WTC11 (cell line): ENCODE measurements at regions not wholly inside any gene's neighbourhood (a gene's known extent, or its start where the extent isn't known, plus 50 kb on each side); places are given as distances from the start of the nearest gene placed in this dataset.

Source experiments
- ATAC-seq: fragments of 200-7000 bp; cut with Tn5 transposase; 2 replicates; pipeline ENCODE4 v1.10.0; 2021; ENCODE audit warnings: mild to moderate bottlenecking, moderate library complexity
- CTCF ChIA-PET: fragments of 300-600 bp; sonication (Branson Sonifier 250); formaldehyde crosslinking; loops from one replicate; lab custom pipeline; 2021; ENCODE audit warnings: antibody characterized with exemption; lab: Charles Lee
- POLR2A ChIA-PET: fragments of 350-600 bp; sonication (Branson Sonifier 250); formaldehyde crosslinking; loops from one replicate; lab custom pipeline; 2021; ENCODE audit warnings: antibody characterized with exemption; lab: Charles Lee
- DNase-seq: peaks from one replicate; pipeline ENCODE4 v3.0.0; 2021; ENCODE audit warnings: low spot score
- H3K27ac Mint-ChIP-seq: 2 replicates; pipeline ENCODE4 v1.8.0; 2021; ENCODE audit warnings: mixed read lengths
- H3K27me3 Mint-ChIP-seq: 2 replicates; pipeline ENCODE4 v1.8.0; 2021; ENCODE audit warnings: low read depth, mild to moderate bottlenecking, moderate library complexity, mixed read lengths
- H3K36me3 Mint-ChIP-seq: 2 replicates; pipeline ENCODE4 v1.8.0; 2021; ENCODE audit warnings: mixed read lengths
- H3K4me1 Mint-ChIP-seq: 2 replicates; pipeline ENCODE4 v1.8.0; 2022; ENCODE audit warnings: mixed read lengths
- H3K4me3 Mint-ChIP-seq: 2 replicates; pipeline ENCODE4 v1.8.0; 2021; ENCODE audit warnings: mild to moderate bottlenecking, moderate library complexity, mixed read lengths
- H3K9me3 Mint-ChIP-seq: 2 replicates; pipeline ENCODE4 v1.8.0; 2021; ENCODE audit warnings: mixed read lengths
- ATF2 ChIP-seq: sonication (generic); formaldehyde crosslinking; IDR thresholded peaks from 2 replicates; pipeline ENCODE4 v1.8.1; 2022; ENCODE audit warnings: low read depth, missing genetic modification reagents, borderline replicate concordance
- CTCF ChIP-seq: fragments of 200-600 bp; IDR thresholded peaks from 2 replicates; pipeline ENCODE4 v1.8.0; 2022; ENCODE audit warnings: antibody characterized with exemption
- E2F5 ChIP-seq: sonication (generic); formaldehyde crosslinking; IDR thresholded peaks from 2 replicates; pipeline ENCODE4 v1.8.1; 2022; ENCODE audit warnings: mild to moderate bottlenecking, moderate library complexity, missing genetic modification reagents
- HMGA2 ChIP-seq: fragments of 250-450 bp; sonication (Bioruptor Pico); IDR thresholded peaks from 2 replicates; pipeline ENCODE4 v1.4.0; 2021; ENCODE audit warnings: mild to moderate bottlenecking, moderate library complexity
- IRF2 ChIP-seq: sonication (generic); formaldehyde crosslinking; IDR thresholded peaks from 2 replicates; pipeline ENCODE4 v1.8.0; 2022; ENCODE audit warnings: low read depth, missing genetic modification reagents, borderline replicate concordance
- NFE2L1 ChIP-seq: sonication (generic); formaldehyde crosslinking; IDR thresholded peaks from 2 replicates; pipeline ENCODE4 v1.8.1; 2023; ENCODE audit warnings: missing genetic modification reagents
- NFYB ChIP-seq: sonication (generic); formaldehyde crosslinking; conservative IDR thresholded peaks from 2 replicates; pipeline ENCODE4 v1.8.0; 2022; ENCODE audit warnings: low read depth, missing genetic modification reagents
- NR2C2 ChIP-seq: sonication (generic); formaldehyde crosslinking; IDR thresholded peaks from 2 replicates; pipeline ENCODE4 v1.8.0; 2022; ENCODE audit warnings: mild to moderate bottlenecking, missing genetic modification reagents
- PREB ChIP-seq: sonication (generic); formaldehyde crosslinking; IDR thresholded peaks from 2 replicates; pipeline ENCODE4 v1.8.1; 2022; ENCODE audit warnings: mild to moderate bottlenecking, missing genetic modification reagents, moderate library complexity, borderline replicate concordance
- SOX15 ChIP-seq: fragments of 250-450 bp; sonication (Bioruptor Pico); IDR thresholded peaks from 2 replicates; pipeline ENCODE4 v1.9.0; 2021; ENCODE audit warnings: mild to moderate bottlenecking
- TEAD4 ChIP-seq: sonication (generic); formaldehyde crosslinking; IDR thresholded peaks from 2 replicates; pipeline ENCODE4 v1.8.0; 2022; ENCODE audit warnings: mild to moderate bottlenecking, missing genetic modification reagents
- USF2 ChIP-seq: sonication (generic); formaldehyde crosslinking; IDR thresholded peaks from 2 replicates; pipeline ENCODE4 v1.8.1; 2023; ENCODE audit warnings: mild to moderate bottlenecking, missing genetic modification reagents, moderate library complexity
- ZBTB43 ChIP-seq: sonication (generic); formaldehyde crosslinking; IDR thresholded peaks from 2 replicates; pipeline ENCODE4 v1.8.1; 2023; ENCODE audit warnings: mild to moderate bottlenecking, missing genetic modification reagents
- ZMAT4 ChIP-seq: fragments of 250-450 bp; sonication (Bioruptor Pico); IDR thresholded peaks from 2 replicates; pipeline ENCODE4 v1.9.0; 2021; ENCODE audit warnings: mild to moderate bottlenecking
- ZNF232 ChIP-seq: sonication (generic); formaldehyde crosslinking; IDR thresholded peaks from 2 replicates; pipeline ENCODE4 v1.8.0; 2022; ENCODE audit warnings: mild to moderate bottlenecking, missing genetic modification reagents
- ZNF416 ChIP-seq: fragments of 250-450 bp; sonication (Bioruptor Pico); IDR thresholded peaks from 2 replicates; pipeline ENCODE4 v1.9.0; 2021; ENCODE audit warnings: mild to moderate bottlenecking, inconsistent platforms
- ZNF532 ChIP-seq: fragments of 250-450 bp; sonication (Bioruptor Pico); IDR thresholded peaks from 2 replicates; pipeline ENCODE4 v1.9.0; 2021; ENCODE audit warnings: mild to moderate bottlenecking, borderline replicate concordance
- ZSCAN18 ChIP-seq: fragments of 250-450 bp; sonication (Bioruptor Pico); IDR thresholded peaks from 2 replicates; pipeline ENCODE4 v2.1.2; 2022; ENCODE audit warnings: mild to moderate bottlenecking, moderate library complexity

GRCh38 chrX:45956191-45956870, 588.9 kb downstream of the ZNF674 start:
- ChIA-PET POLR2A (no interaction called here), CTCF (no interaction called here)
- ATAC-seq (no peak), DNase-seq (no peak)
- 0 out of 2 replicates have a peak, but pooled peaks cover 7% of the 10 kb centered on the region for H3K9me3 Mint-ChIP-seq
- H3K4me1 Mint-ChIP-seq = peaks cover 6% of the 10 kb centered on the region
- no peak overlapping the region for H3K27ac Mint-ChIP-seq
- no peaks in the 10 kb centered on the region for H3K36me3 Mint-ChIP-seq
- no peak overlapping the region for H3K4me3 Mint-ChIP-seq
- TF ChIP-seq ZSCAN18 (CRISPR knock-in tag) (no peak), NFE2L1 (no peak), ATF2 (CRISPR knock-in tag) (no peak), ZMAT4 (CRISPR knock-in tag) (no peak), CTCF (no peak), TEAD4 (CRISPR knock-in tag) (no peak), NFYB (CRISPR knock-in tag) (no peak), ZNF532 (CRISPR knock-in tag) (no peak), ZNF416 (no peak), HMGA2 (CRISPR knock-in tag) (no peak), E2F5 (CRISPR knock-in tag) (no peak), IRF2 (CRISPR knock-in tag) (no peak), ZNF232 (CRISPR knock-in tag) (no peak), USF2 (no peak), PREB (CRISPR knock-in tag) (no peak), ZBTB43 (CRISPR knock-in tag) (no peak), NR2C2 (CRISPR knock-in tag) (no peak), SOX15 (no peak)
- no peaks in the 10 kb centered on the region for H3K27me3 Mint-ChIP-seq
